Liver (tissue), 8 donors: ENCODE measurements at regions not wholly inside any gene's neighbourhood (a gene's known extent, or its start where the extent isn't known, plus 50 kb on each side); places are given as distances from the start of the nearest gene placed in this dataset.

Experiments
- DNase-seq: peaks from one replicate; pipeline ENCODE4 v3.0.0-alpha.2; 2017; ENCODE audit warnings: low spot score
- H3K27ac ChIP-seq, 2 donors: one replicate each; pipeline ENCODE4 v1.7.0; 2013; ENCODE audit warnings: inconsistent platforms in 2 of 2, low read length in 2 of 2, control low read depth in 1 of 2, low read depth in 1 of 2, mild to moderate bottlenecking in 1 of 2
- H3K27me3 ChIP-seq, 4 donors: one replicate each; pipeline versions ENCODE4 v1.6.1 to v1.7.0; 2013; ENCODE audit warnings: low read length in 3 of 4, inconsistent platforms in 1 of 4, mild to moderate bottlenecking in 1 of 4, moderate library complexity in 1 of 4; ENCODE audit not compliant: control insufficient read depth in 4 of 4, insufficient read depth in 4 of 4
- H3K36me3 ChIP-seq, 4 donors: one replicate each; pipeline versions ENCODE4 v1.6.1 to v1.7.0; 2013; ENCODE audit warnings: low read length in 3 of 4, mild to moderate bottlenecking in 3 of 4, low read depth in 1 of 4, moderate library complexity in 1 of 4; ENCODE audit not compliant: control insufficient read depth in 4 of 4, insufficient read depth in 3 of 4
- H3K4me1 ChIP-seq, 4 donors: one replicate each; pipeline versions ENCODE4 v1.6.1 to v1.7.0; 2013; ENCODE audit warnings: low read length in 3 of 4, mild to moderate bottlenecking in 3 of 4, moderate library complexity in 1 of 4; ENCODE audit not compliant: control insufficient read depth in 4 of 4, insufficient read depth in 4 of 4
- H3K4me3 ChIP-seq, 3 donors: one replicate each; pipeline versions ENCODE4 v1.6.1 to v1.7.0; 2013; ENCODE audit warnings: low read length in 3 of 3, control low read depth in 1 of 3, low read depth in 1 of 3, mild to moderate bottlenecking in 1 of 3
- H3K9ac ChIP-seq, 2 donors: one replicate each; pipeline ENCODE4 v1.7.0; 2013; ENCODE audit warnings: low read length in 2 of 2, mild to moderate bottlenecking in 2 of 2, moderate library complexity in 2 of 2, control low read depth in 1 of 2, low read depth in 1 of 2
- H3K9me3 ChIP-seq, 4 donors: one replicate each; pipeline versions ENCODE4 v1.6.1 to v1.7.0; 2013; ENCODE audit warnings: low read length in 3 of 4; ENCODE audit not compliant: control insufficient read depth in 4 of 4
- ATF3 ChIP-seq: IDR thresholded peaks from 2 replicates; pipeline ENCODE4 v1.6.1; 2016; ENCODE audit warnings: antibody characterized with exemption
- EGR1 ChIP-seq, 2 donors: IDR thresholded peaks; 2 replicates each; pipeline ENCODE4 v1.6.1; 2016 to 2018; ENCODE audit warnings: antibody characterized with exemption in 2 of 2, low read depth in 2 of 2
- FOXA1 ChIP-seq: IDR thresholded peaks from 2 replicates; pipeline ENCODE4 v1.6.1; 2016; ENCODE audit warnings: antibody characterized with exemption
- FOXA2 ChIP-seq: IDR thresholded peaks from 2 replicates; pipeline ENCODE4 v1.6.1; 2016; ENCODE audit warnings: antibody characterized with exemption
- GABPA ChIP-seq, 2 donors: IDR thresholded peaks in 1 of 2; conservative IDR thresholded peaks in 1 of 2; 2 replicates each; pipeline ENCODE4 v1.6.1; 2016; ENCODE audit warnings: antibody characterized with exemption in 2 of 2, mild to moderate bottlenecking in 1 of 2, moderate library complexity in 1 of 2
- HNF4A ChIP-seq, 2 donors: conservative IDR thresholded peaks; 2 replicates each; pipeline ENCODE4 v1.6.1; 2016; ENCODE audit warnings: antibody characterized with exemption in 2 of 2, mild to moderate bottlenecking in 2 of 2
- HNF4G ChIP-seq: IDR thresholded peaks from 2 replicates; pipeline ENCODE4 v1.6.1; 2016; ENCODE audit warnings: antibody characterized with exemption
- JUND ChIP-seq, 2 donors: IDR thresholded peaks; 2 replicates each; pipeline ENCODE4 v1.6.1; 2016; ENCODE audit warnings: antibody characterized with exemption in 2 of 2
- MAX ChIP-seq: IDR thresholded peaks from 2 replicates; pipeline ENCODE4 v1.6.1; 2016; ENCODE audit warnings: antibody characterized with exemption
- NR2F2 ChIP-seq: IDR thresholded peaks from 2 replicates; pipeline ENCODE4 v1.6.1; 2016; ENCODE audit warnings: antibody characterized with exemption
- RAD21 ChIP-seq, 2 donors: IDR thresholded peaks; 2 replicates each; pipeline ENCODE4 v1.6.1; 2016; ENCODE audit warnings: antibody characterized with exemption in 2 of 2, mild to moderate bottlenecking in 2 of 2
- REST ChIP-seq: IDR thresholded peaks from 2 replicates; pipeline ENCODE4 v1.6.1; 2016; ENCODE audit warnings: antibody characterized with exemption, mild to moderate bottlenecking
- RXRA ChIP-seq, 2 donors: IDR thresholded peaks; 2 replicates each; pipeline ENCODE4 v1.6.1; 2017 to 2018; ENCODE audit warnings: antibody characterized with exemption in 2 of 2, mild to moderate bottlenecking in 1 of 2
- SP1 ChIP-seq: IDR thresholded peaks from 2 replicates; pipeline ENCODE4 v1.6.1; 2018; ENCODE audit warnings: antibody characterized with exemption, mild to moderate bottlenecking
- TAF1 ChIP-seq: conservative IDR thresholded peaks from 2 replicates; pipeline ENCODE4 v1.6.1; 2016; ENCODE audit warnings: antibody characterized with exemption, mild to moderate bottlenecking
- WGBS: extraction: QIAGEN DNeasy Blood & Tissue Kit; methylation state at CpG from one replicate; pipeline ENCODE4 v1.1.7; 2013; 5-methylcytosine and 5-hydroxymethylcytosine counted together
- TF ChIP-seq, protein P1 (sequence below): IDR thresholded peaks from 2 replicates; pipeline ENCODE4 v1.6.1; 2016; ENCODE audit warnings: antibody characterized with exemption
- TF ChIP-seq, protein P2 (sequence below): fragments of 150-350 bp; IDR thresholded peaks from 2 replicates; pipeline ENCODE4 v1.5.1; 2017; ENCODE audit warnings: improper control_type of control experiment, low read depth, low read length; ENCODE audit not compliant: missing input control
- donor health status: healthy.
- donor health status: healthy.
- donor health status: healthy.
- donor health status: healthy.
- donor health status: healthy.

GRCh38 chr5:142425286-142426065, 100.7 kb upstream of the SPRY4 start:
- Histone ChIP-seq H3K27ac (no peak overlapping the region), H3K4me3 (no peak overlapping the region), H3K36me3 (no peaks in the 10 kb centered on the region), H3K9ac (no peak overlapping the region), H3K4me1 (peaks cover 0 to 8% (median 5%) of the 10 kb centered on the region in 4 donors), H3K27me3 (no peaks in the 10 kb centered on the region), H3K9me3 (no peaks in the 10 kb centered on the region)
- TF ChIP-seq SP1 (no peak), ATF3 (no peak)
- no peak for DNase-seq
- WGBS = 92% methylated on average over 7 of the region's 7 CpGs

DNA sequence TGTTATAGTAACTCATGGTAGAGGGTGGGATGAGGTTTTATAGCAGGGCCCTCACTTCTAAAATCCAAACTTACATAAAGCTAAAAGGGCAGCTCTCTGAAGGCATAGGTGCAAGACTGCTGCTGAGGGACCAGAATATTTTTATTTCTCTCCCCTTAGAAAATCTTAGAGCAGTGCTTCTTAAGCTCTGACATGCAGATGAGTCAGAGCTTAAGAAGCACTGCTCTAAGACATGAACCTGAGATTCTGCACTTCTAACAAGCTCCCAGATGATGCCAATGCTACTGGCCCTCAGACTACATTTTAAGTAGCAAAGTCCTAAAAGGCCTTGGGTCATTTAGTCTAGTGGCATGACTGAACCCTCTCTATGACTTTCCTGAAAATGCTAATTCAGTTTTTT, 97.6 kb upstream of the SPRY4 start:
- H3K36me3 ChIP-seq = no peaks in the 10 kb centered on the region
- H3K9ac ChIP-seq = no peak overlapping the region
- no peaks in the 10 kb centered on the region for H3K27me3 ChIP-seq
- no peak overlapping the region for H3K4me3 ChIP-seq
- TF ChIP-seq ATF3 (no peak), NR2F2 (no peak), JUND (IDR thresholded peaks at IDR 0.05) (no peak), HNF4A (conservative IDR thresholded peaks at IDR 0.05) (no peak), RXRA (IDR thresholded peaks at IDR 0.05) (no peak), EGR1 (IDR thresholded peaks at IDR 0.05; ENCODE audit: low read depth in 2 of 2) (no peak), FOXA1 (no peak), REST (no peak), TAF1 (no peak), FOXA2 (no peak), MAX (no peak), GABPA (IDR thresholded peaks at IDR 0.05 in 1 of 2, conservative IDR thresholded peaks at IDR 0.05 in 1 of 2) (no peak), SP1 (no peak), HNF4G (no peak), RAD21 (IDR thresholded peaks at IDR 0.05) (no peak)
- TF ChIP-seq, protein P1, sequence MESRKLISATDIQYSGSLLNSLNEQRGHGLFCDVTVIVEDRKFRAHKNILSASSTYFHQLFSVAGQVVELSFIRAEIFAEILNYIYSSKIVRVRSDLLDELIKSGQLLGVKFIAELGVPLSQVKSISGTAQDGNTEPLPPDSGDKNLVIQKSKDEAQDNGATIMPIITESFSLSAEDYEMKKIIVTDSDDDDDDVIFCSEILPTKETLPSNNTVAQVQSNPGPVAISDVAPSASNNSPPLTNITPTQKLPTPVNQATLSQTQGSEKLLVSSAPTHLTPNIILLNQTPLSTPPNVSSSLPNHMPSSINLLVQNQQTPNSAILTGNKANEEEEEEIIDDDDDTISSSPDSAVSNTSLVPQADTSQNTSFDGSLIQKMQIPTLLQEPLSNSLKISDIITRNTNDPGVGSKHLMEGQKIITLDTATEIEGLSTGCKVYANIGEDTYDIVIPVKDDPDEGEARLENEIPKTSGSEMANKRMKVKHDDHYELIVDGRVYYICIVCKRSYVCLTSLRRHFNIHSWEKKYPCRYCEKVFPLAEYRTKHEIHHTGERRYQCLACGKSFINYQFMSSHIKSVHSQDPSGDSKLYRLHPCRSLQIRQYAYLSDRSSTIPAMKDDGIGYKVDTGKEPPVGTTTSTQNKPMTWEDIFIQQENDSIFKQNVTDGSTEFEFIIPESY = no peak
- TF ChIP-seq, protein P2, sequence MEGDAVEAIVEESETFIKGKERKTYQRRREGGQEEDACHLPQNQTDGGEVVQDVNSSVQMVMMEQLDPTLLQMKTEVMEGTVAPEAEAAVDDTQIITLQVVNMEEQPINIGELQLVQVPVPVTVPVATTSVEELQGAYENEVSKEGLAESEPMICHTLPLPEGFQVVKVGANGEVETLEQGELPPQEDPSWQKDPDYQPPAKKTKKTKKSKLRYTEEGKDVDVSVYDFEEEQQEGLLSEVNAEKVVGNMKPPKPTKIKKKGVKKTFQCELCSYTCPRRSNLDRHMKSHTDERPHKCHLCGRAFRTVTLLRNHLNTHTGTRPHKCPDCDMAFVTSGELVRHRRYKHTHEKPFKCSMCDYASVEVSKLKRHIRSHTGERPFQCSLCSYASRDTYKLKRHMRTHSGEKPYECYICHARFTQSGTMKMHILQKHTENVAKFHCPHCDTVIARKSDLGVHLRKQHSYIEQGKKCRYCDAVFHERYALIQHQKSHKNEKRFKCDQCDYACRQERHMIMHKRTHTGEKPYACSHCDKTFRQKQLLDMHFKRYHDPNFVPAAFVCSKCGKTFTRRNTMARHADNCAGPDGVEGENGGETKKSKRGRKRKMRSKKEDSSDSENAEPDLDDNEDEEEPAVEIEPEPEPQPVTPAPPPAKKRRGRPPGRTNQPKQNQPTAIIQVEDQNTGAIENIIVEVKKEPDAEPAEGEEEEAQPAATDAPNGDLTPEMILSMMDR = no peak
- H3K27ac ChIP-seq = no peak overlapping the region
- DNase-seq = no peak
- H3K4me1 ChIP-seq = peaks cover 0 to 8% (median 5%) of the 10 kb centered on the region in 4 donors
- H3K9me3 ChIP-seq = no peaks in the 10 kb centered on the region
